Neural cell (in vitro differentiated cells): ENCODE measurements at regions not wholly inside any gene's neighbourhood (a gene's known extent, or its start where the extent isn't known, plus 50 kb on each side); places are given as distances from the start of the nearest gene placed in this dataset.

ENCODE experiments used
- H2AFZ ChIP-seq: fragments of 200-600, 300-800 bp; sonication (generic), shearing (Covaris generic); 2 replicates; pipeline ENCODE4 v1.6.0; 2014; ENCODE audit warnings: low read depth, mild to moderate bottlenecking, antibody characterized with exemption, low read length, moderate library complexity
- H3F3A ChIP-seq: fragments of 200-600 bp; shearing (Covaris generic); 2 replicates; pipeline ENCODE4 v1.6.1; 2016; ENCODE audit warnings: mild to moderate bottlenecking, moderate library complexity, mixed read lengths, antibody characterized with exemption, low read length; ENCODE audit not compliant: insufficient read depth, poor library complexity, severe bottlenecking
- H3K27ac ChIP-seq: fragments of 200-600, 300-800 bp; sonication (generic), shearing (Covaris generic); 2 replicates; pipeline ENCODE4 v1.5.1; 2014; ENCODE audit warnings: mild to moderate bottlenecking, low read length, moderate library complexity
- H3K27me3 ChIP-seq: fragments of 300-800, 200-600 bp; sonication (generic), shearing (Covaris generic); 2 replicates; pipeline ENCODE4 v1.6.0; 2014; ENCODE audit warnings: mild to moderate bottlenecking, low read depth, low read length, moderate library complexity; ENCODE audit not compliant: insufficient read depth
- H3K36me3 ChIP-seq: fragments of 300-800, 200-600 bp; sonication (generic), shearing (Covaris generic); 2 replicates; pipeline ENCODE4 v1.5.1; 2014; ENCODE audit warnings: mild to moderate bottlenecking, antibody characterized with exemption, low read length, moderate library complexity; ENCODE audit not compliant: insufficient read depth
- H3K4me2 ChIP-seq: fragments of 300-800, 200-600 bp; sonication (generic), shearing (Covaris generic); 2 replicates; pipeline ENCODE4 v1.6.0; 2014; ENCODE audit warnings: mild to moderate bottlenecking, low read length
- H3K4me3 ChIP-seq: fragments of 300-800, 200-600 bp; sonication (generic), shearing (Covaris generic); 2 replicates; pipeline ENCODE4 v1.5.1; 2014; ENCODE audit warnings: mild to moderate bottlenecking, low read length, moderate library complexity
- H3K79me2 ChIP-seq: fragments of 200-600 bp; shearing (Covaris generic); replicated peaks from 2 replicates; pipeline ENCODE4 v1.6.0; 2014; ENCODE audit warnings: mild to moderate bottlenecking, low read length, moderate library complexity; ENCODE audit not compliant: insufficient read depth
- H3K9ac ChIP-seq: fragments of 300-800, 200-600 bp; sonication (generic), shearing (Covaris generic); 2 replicates; pipeline ENCODE4 v1.6.1; 2016; ENCODE audit warnings: mild to moderate bottlenecking, low read length, mixed read lengths
- H3K9me2 ChIP-seq: fragments of 200-600 bp; shearing (Covaris generic); 2 replicates; pipeline ENCODE4 v1.6.1; 2016; ENCODE audit warnings: mild to moderate bottlenecking, low read length, mixed read lengths; ENCODE audit not compliant: insufficient read depth
- H3K9me3 ChIP-seq: fragments of 200-600, 300-800 bp; sonication (generic), shearing (Covaris generic); 2 replicates; pipeline ENCODE4 v1.6.1; 2016; ENCODE audit warnings: mild to moderate bottlenecking, mixed run types, low read length, moderate library complexity, mixed read lengths
- H4K20me1 ChIP-seq: fragments of 200-600 bp; shearing (Covaris generic); 2 replicates; pipeline ENCODE4 v1.6.1; 2016; ENCODE audit warnings: mild to moderate bottlenecking, mixed run types; ENCODE audit not compliant: insufficient read depth
- EP300 ChIP-seq: fragments of 450-650 bp; conservative IDR thresholded peaks from 2 replicates; pipeline ENCODE4 v1.6.1; 2014; ENCODE audit warnings: antibody characterized with exemption, mild to moderate bottlenecking, moderate library complexity; ENCODE audit not compliant: poor library complexity, severe bottlenecking
- EZH2 ChIP-seq: fragments of 200-600, 300-800 bp; shearing (Covaris generic), sonication (generic); IDR thresholded peaks from 2 replicates; pipeline ENCODE4 v1.6.1; 2014; ENCODE audit warnings: antibody characterized with exemption, low read length, borderline replicate concordance, mild to moderate bottlenecking; ENCODE audit not compliant: insufficient read depth, poor library complexity, severe bottlenecking
- MXI1 ChIP-seq: fragments of 450-650 bp; conservative IDR thresholded peaks from 2 replicates; pipeline ENCODE4 v1.6.1; 2014; ENCODE audit warnings: antibody characterized with exemption, mild to moderate bottlenecking; ENCODE audit not compliant: poor library complexity, severe bottlenecking
- POLR2AphosphoS5 ChIP-seq: IDR thresholded peaks from 2 replicates; pipeline ENCODE4 v1.6.1; 2012
- RAD21 ChIP-seq: fragments of 450-650 bp; conservative IDR thresholded peaks from 2 replicates; pipeline ENCODE4 v1.6.1; 2014; ENCODE audit warnings: antibody characterized with exemption, mild to moderate bottlenecking, moderate library complexity
- REST ChIP-seq: IDR thresholded peaks from 2 replicates; pipeline ENCODE4 v1.6.1; 2012; ENCODE audit warnings: borderline replicate concordance
- SMC3 ChIP-seq: fragments of 450-650 bp; conservative IDR thresholded peaks from 2 replicates; pipeline ENCODE4 v1.6.1; 2014; ENCODE audit warnings: antibody characterized with exemption, mild to moderate bottlenecking, moderate library complexity; ENCODE audit not compliant: poor library complexity
- TAF1 ChIP-seq: IDR thresholded peaks from 2 replicates; pipeline ENCODE4 v1.6.1; 2012; ENCODE audit warnings: low read depth
- TF ChIP-seq, protein P1 (sequence below): fragments of 450-650 bp; IDR thresholded peaks from 2 replicates; pipeline ENCODE4 v1.5.1; 2014; ENCODE audit warnings: antibody characterized with exemption, mild to moderate bottlenecking, moderate library complexity; ENCODE audit not compliant: poor library complexity, severe bottlenecking

- Histone ChIP-seq H3K4me2 (no peak overlapping the region), H2AFZ (no peak overlapping the region), H3K9me3 (no peaks in the 10 kb centered on the region), H3K27ac (no peak overlapping the region), H3K4me3 (no peak overlapping the region), H4K20me1 (no peaks in the 10 kb centered on the region), H3K27me3 (no peaks in the 10 kb centered on the region), H3F3A (no peaks in the 10 kb centered on the region), H3K79me2 (no peaks in the 10 kb centered on the region), H3K36me3 (no peaks in the 10 kb centered on the region), H3K9ac (no peak overlapping the region), H3K9me2 (no peaks in the 10 kb centered on the region)
- no peak for TF ChIP-seq RAD21
- no peak for TF ChIP-seq POLR2AphosphoS5
- no peak for TF ChIP-seq EZH2
- TF ChIP-seq REST = no peak
- TF ChIP-seq, protein P1, sequence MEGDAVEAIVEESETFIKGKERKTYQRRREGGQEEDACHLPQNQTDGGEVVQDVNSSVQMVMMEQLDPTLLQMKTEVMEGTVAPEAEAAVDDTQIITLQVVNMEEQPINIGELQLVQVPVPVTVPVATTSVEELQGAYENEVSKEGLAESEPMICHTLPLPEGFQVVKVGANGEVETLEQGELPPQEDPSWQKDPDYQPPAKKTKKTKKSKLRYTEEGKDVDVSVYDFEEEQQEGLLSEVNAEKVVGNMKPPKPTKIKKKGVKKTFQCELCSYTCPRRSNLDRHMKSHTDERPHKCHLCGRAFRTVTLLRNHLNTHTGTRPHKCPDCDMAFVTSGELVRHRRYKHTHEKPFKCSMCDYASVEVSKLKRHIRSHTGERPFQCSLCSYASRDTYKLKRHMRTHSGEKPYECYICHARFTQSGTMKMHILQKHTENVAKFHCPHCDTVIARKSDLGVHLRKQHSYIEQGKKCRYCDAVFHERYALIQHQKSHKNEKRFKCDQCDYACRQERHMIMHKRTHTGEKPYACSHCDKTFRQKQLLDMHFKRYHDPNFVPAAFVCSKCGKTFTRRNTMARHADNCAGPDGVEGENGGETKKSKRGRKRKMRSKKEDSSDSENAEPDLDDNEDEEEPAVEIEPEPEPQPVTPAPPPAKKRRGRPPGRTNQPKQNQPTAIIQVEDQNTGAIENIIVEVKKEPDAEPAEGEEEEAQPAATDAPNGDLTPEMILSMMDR = no peak
- no peak for TF ChIP-seq SMC3
- TF ChIP-seq EP300 = no peak
- TF ChIP-seq TAF1 = no peak
- TF ChIP-seq MXI1 = no peak
Measured at GRCh38 chr6:8570256-8570920, 135.0 kb upstream of the SLC35B3 start.

GRCh38 chr6:8562125-8562524, 126.8 kb upstream of the SLC35B3 start:
- Histone ChIP-seq H3K79me2 (no peaks in the 10 kb centered on the region), H3K4me3 (no peak overlapping the region)
- TF ChIP-seq EP300 (no peak), TAF1 (no peak), POLR2AphosphoS5 (no peak), EZH2 (no peak), RAD21 (no peak), SMC3 (no peak), REST (no peak), MXI1 (no peak)
- TF ChIP-seq, protein P1 = no peak

More at GRCh38 chr6:8562125-8562524, 126.8 kb upstream of the SLC35B3 start:
- H2AFZ ChIP-seq = no peak overlapping the region
- no peaks in the 10 kb centered on the region for H3F3A ChIP-seq
- no peaks in the 10 kb centered on the region for H3K27me3 ChIP-seq
- H3K9me2 ChIP-seq = no peaks in the 10 kb centered on the region
- no peaks in the 10 kb centered on the region for H3K9me3 ChIP-seq
- H4K20me1 ChIP-seq = no peaks in the 10 kb centered on the region
- no peak overlapping the region for H3K4me2 ChIP-seq
- H3K36me3 ChIP-seq = no peaks in the 10 kb centered on the region
- no peak overlapping the region for H3K27ac ChIP-seq
- H3K9ac ChIP-seq = no peak overlapping the region
